Activated CD8-positive, alpha-beta T cell treated with anti-CD3 and anti-CD28 coated beads for 36 hours (primary cell): ENCODE measurements at regions not wholly inside any gene's neighbourhood (a gene's known extent, or its start where the extent isn't known, plus 50 kb on each side); places are given as distances from the start of the nearest gene placed in this dataset.

Experiments
- ATAC-seq: fragments of 200-7000 bp; cut with Tn5 transposase; one replicate; pipeline ENCODE4 v1.10.0; 2021; ENCODE audit warnings: mild to moderate bottlenecking, moderate library complexity
- CTCF ChIA-PET: fragments of 350-600 bp; sonication (Branson Sonifier 250); formaldehyde crosslinking; loops from one replicate; lab custom pipeline; 2021; ENCODE audit warnings: antibody characterized with exemption; lab: Charles Lee
- POLR2A ChIA-PET: fragments of 350-600 bp; sonication (Branson Sonifier 250); formaldehyde crosslinking; loops from one replicate; lab custom pipeline; 2021; ENCODE audit warnings: antibody characterized with exemption; lab: Charles Lee
- DNase-seq: peaks from one replicate; pipeline ENCODE4 v3.0.0-alpha.2; 2020
- H3K27ac Mint-ChIP-seq: one replicate; pipeline ENCODE4 v1.8.0; 2021; ENCODE audit warnings: mild to moderate bottlenecking, mixed read lengths
- H3K27me3 Mint-ChIP-seq: one replicate; pipeline ENCODE4 v1.8.0; 2021; ENCODE audit warnings: mixed read lengths
- H3K36me3 Mint-ChIP-seq: one replicate; pipeline ENCODE4 v1.8.0; 2021; ENCODE audit warnings: low read depth, mixed read lengths
- H3K4me1 Mint-ChIP-seq: one replicate; pipeline ENCODE4 v1.8.0; 2021; ENCODE audit warnings: low read depth, mixed read lengths
- H3K4me3 Mint-ChIP-seq: one replicate; pipeline ENCODE4 v1.8.0; 2021; ENCODE audit warnings: mild to moderate bottlenecking, moderate library complexity, mixed read lengths
- H3K9me3 Mint-ChIP-seq: one replicate; pipeline ENCODE4 v1.8.0; 2021; ENCODE audit warnings: mixed read lengths
- intact Hi-C: fragments of 100-400 bp; cut with micrococcal nuclease; formaldehyde crosslinking; loops from one replicate; pipeline ENCODE4 v1.10.0; 2022
- TF ChIP-seq, protein P1 (sequence below): fragments of 200-600 bp; IDR thresholded peaks from one replicate; pipeline ENCODE4 v1.8.0; 2022; ENCODE audit warnings: antibody characterized with exemption, mild to moderate bottlenecking

DNA sequence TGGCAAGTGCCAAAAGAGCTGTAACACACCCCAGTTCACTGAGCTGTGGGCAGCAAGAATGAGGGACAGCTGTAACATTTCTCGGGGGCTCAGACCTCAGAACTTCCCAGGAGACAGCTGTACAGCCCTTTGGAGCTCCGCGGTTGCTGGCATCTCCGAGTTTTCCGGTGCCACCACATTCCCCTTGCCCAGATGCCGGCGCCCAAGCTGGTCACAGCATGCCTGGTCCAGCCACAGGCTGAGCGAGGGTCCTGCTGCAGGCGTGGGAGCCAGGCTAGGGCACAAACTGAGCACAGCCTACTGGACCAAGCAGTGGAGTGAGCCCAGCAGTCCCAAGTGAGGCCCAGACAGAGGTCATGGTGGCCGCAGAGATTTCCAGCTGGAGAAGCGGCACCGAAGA is 797.7 kb upstream of the EDIL3 start:
- DNase-seq = no peak
- Mint-ChIP-seq H3K27ac (no peak overlapping the region), H3K4me1 (no peaks in the 10 kb centered on the region), H3K36me3 (no peaks in the 10 kb centered on the region), H3K27me3 (no peaks in the 10 kb centered on the region), H3K9me3 (peaks cover 3% of the 10 kb centered on the region), H3K4me3 (no peak overlapping the region)
- CTCF ChIA-PET = no interaction called here
- TF ChIP-seq, protein P1, sequence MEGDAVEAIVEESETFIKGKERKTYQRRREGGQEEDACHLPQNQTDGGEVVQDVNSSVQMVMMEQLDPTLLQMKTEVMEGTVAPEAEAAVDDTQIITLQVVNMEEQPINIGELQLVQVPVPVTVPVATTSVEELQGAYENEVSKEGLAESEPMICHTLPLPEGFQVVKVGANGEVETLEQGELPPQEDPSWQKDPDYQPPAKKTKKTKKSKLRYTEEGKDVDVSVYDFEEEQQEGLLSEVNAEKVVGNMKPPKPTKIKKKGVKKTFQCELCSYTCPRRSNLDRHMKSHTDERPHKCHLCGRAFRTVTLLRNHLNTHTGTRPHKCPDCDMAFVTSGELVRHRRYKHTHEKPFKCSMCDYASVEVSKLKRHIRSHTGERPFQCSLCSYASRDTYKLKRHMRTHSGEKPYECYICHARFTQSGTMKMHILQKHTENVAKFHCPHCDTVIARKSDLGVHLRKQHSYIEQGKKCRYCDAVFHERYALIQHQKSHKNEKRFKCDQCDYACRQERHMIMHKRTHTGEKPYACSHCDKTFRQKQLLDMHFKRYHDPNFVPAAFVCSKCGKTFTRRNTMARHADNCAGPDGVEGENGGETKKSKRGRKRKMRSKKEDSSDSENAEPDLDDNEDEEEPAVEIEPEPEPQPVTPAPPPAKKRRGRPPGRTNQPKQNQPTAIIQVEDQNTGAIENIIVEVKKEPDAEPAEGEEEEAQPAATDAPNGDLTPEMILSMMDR = no peak
- no peak for ATAC-seq
- POLR2A ChIA-PET = no interaction called here
- intact Hi-C loops = no loop called here

DNA sequence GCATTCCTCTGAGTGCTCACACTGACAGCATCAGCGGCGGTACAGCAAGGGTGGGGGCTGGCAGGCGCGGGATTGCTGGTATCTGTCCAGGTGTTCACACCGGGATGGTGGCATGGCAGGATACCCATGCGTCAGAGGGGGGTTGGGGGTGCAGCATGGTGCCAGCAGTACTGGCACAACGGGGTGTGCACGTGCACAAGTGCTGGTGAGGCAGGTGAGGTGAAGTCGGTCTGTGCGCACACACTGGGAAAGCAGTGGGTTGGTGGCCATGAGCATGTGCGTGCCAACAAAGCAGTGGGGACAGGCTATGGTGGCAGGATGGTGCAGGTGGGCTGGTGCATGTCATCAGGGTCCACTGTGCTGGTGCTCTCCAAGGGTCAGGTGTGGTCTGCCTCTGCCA is 819.6 kb upstream of the EDIL3 start:
- Mint-ChIP-seq H3K27me3 (no peaks in the 10 kb centered on the region), H3K27ac (no peak overlapping the region), H3K4me3 (no peak overlapping the region), H3K4me1 (no peaks in the 10 kb centered on the region), H3K36me3 (no peaks in the 10 kb centered on the region), H3K9me3 (peaks cover 2% of the 10 kb centered on the region)
- TF ChIP-seq, protein P1 = no peak
- ChIA-PET POLR2A (no interaction called here), CTCF (no interaction called here)
- no peak for DNase-seq
- no peak for ATAC-seq
- intact Hi-C loops = no loop called here

DNA sequence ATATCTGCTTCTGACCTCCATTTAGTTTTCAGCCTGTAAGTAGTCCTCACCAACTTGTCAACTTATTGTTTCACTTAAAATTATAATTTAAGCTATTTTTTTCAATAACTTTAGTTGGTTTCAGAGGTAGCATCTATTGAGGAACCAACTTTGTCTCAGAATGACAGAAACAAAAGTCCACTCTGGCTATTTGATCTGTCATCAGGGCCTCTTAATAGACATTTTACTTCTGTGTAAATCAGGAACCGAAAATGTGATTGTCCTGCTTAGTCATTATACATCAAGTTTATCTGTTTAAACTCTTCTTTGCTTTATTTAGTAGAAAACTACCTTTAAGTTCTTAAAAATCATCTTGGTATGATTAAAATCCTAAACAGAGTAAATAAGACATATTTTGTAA is 820.8 kb upstream of the EDIL3 start:
- peaks cover 2% of the 10 kb centered on the region for H3K9me3 Mint-ChIP-seq

GRCh38 chr5:85225388-85225787 is 840.7 kb upstream of the EDIL3 start:
- no peak overlapping the region for H3K4me3 Mint-ChIP-seq
- ATAC-seq (no peak), DNase-seq (no peak)
- H3K9me3 Mint-ChIP-seq = peaks cover 2% of the 10 kb centered on the region
- ChIA-PET CTCF (no interaction called here), POLR2A (no interaction called here)
- TF ChIP-seq, protein P1 = no peak
- no peaks in the 10 kb centered on the region for H3K36me3 Mint-ChIP-seq
- no peaks in the 10 kb centered on the region for H3K4me1 Mint-ChIP-seq
- H3K27me3 Mint-ChIP-seq = no peaks in the 10 kb centered on the region
- intact Hi-C loops = no loop called here
- H3K27ac Mint-ChIP-seq = no peak overlapping the region

More for the DNA sequence above, 820.8 kb upstream of the EDIL3 start:
- H3K27ac Mint-ChIP-seq = no peak overlapping the region
- intact Hi-C loops = no loop called here
- ATAC-seq (no peak), DNase-seq (no peak)
- H3K4me1 Mint-ChIP-seq = no peaks in the 10 kb centered on the region
- H3K36me3 Mint-ChIP-seq = no peaks in the 10 kb centered on the region
- TF ChIP-seq, protein P1 = no peak
- H3K4me3 Mint-ChIP-seq = no peak overlapping the region
- ChIA-PET CTCF (no interaction called here), POLR2A (no interaction called here)
- H3K27me3 Mint-ChIP-seq = no peaks in the 10 kb centered on the region

- no peaks in the 10 kb centered on the region for H3K4me1 Mint-ChIP-seq
- TF ChIP-seq, protein P1 = no peak
- intact Hi-C loops = no loop called here
- ChIA-PET CTCF (no interaction called here), POLR2A (no interaction called here)
- DNase-seq (no peak), ATAC-seq (no peak)
- H3K36me3 Mint-ChIP-seq = no peaks in the 10 kb centered on the region
- H3K27me3 Mint-ChIP-seq = no peaks in the 10 kb centered on the region
- H3K9me3 Mint-ChIP-seq = peaks cover 18% of the 10 kb centered on the region
- no peak overlapping the region for H3K4me3 Mint-ChIP-seq
- H3K27ac Mint-ChIP-seq = no peak overlapping the region
These were observed 864.5 kb upstream of the EDIL3 start for GRCh38 chr5:85249204-85249603.
